D721Med (cell line): ENCODE measurements at regions not wholly inside any gene's neighbourhood (a gene's known extent, or its start where the extent isn't known, plus 50 kb on each side); places are given as distances from the start of the nearest gene placed in this dataset.

Source experiments
- DNase-seq: peaks from one replicate; pipeline ENCODE4 v3.0.0; 2011; ENCODE audit warnings: low spot score; ENCODE audit not compliant: insufficient read length
- FAIRE-seq: peaks from 2 replicates; lab custom pipeline; 2011; peaks lifted over from hg19 to GRCh38; lab: Jason Lieb, UNC
- TF ChIP-seq, protein P1 (sequence below): IDR thresholded peaks from 2 replicates; pipeline ENCODE4 v1.5.1; 2012; ENCODE audit warnings: mild to moderate bottlenecking, control low read depth; ENCODE audit not compliant: insufficient read depth; ENCODE audit errors: missing control alignments

DNA sequence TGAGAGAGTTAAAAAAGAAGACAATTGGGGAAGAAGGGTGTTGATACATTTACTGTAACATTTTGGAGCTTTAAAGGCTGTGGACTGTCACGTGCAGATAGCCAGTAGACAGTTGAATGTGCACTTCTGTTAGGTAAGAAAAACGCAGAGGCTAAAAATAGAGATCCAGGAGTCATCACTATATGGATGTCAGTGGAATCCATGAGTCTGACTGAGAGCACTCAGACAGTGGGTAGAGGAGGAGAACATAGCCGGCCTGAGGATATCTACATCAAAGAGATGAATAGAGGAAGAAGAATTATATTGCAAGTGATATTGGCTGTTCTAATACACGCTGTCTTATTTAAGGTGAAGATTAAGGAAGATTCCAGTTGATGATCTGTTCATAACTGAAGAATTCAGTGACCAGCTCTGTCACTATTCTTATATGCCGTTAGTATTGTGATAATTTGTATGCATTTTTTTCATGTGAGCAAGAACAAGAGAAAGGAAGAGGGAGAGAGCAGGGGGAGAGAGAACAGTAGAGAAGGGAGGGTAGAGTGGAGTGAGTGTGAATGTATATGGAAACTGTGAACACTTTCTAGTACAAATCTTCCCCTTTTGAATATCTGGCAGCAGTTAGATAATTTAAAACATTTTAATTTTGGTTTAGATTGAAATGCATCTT is 344.8 kb downstream of the CHRM3 start:
- peak; percentile 63 for FAIRE-seq
- no peak for DNase-seq
- TF ChIP-seq, protein P1, sequence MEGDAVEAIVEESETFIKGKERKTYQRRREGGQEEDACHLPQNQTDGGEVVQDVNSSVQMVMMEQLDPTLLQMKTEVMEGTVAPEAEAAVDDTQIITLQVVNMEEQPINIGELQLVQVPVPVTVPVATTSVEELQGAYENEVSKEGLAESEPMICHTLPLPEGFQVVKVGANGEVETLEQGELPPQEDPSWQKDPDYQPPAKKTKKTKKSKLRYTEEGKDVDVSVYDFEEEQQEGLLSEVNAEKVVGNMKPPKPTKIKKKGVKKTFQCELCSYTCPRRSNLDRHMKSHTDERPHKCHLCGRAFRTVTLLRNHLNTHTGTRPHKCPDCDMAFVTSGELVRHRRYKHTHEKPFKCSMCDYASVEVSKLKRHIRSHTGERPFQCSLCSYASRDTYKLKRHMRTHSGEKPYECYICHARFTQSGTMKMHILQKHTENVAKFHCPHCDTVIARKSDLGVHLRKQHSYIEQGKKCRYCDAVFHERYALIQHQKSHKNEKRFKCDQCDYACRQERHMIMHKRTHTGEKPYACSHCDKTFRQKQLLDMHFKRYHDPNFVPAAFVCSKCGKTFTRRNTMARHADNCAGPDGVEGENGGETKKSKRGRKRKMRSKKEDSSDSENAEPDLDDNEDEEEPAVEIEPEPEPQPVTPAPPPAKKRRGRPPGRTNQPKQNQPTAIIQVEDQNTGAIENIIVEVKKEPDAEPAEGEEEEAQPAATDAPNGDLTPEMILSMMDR: no peak

GRCh38 chr1:239732770-239733169 is 346.4 kb downstream of the CHRM3 start:
- TF ChIP-seq, protein P1: no peak
- FAIRE-seq: no peak

DNA sequence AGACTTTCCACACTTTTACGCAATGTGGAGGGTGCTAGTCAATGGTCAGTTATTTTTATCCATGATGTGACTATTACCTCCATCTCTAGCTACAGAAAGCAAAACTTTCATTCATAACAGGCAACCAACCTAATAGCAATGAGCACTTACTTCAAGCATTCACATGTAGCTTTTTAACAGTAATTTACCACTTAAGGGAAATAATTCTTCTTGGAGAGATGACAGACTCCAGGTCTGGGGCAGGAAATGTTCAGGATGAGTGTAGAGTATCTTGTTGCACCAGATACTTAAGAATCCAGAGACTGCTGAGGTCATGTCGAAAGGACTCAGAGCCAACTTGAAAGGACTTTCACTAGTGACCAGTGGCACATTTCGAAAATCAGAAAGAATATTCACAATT is 347.6 kb downstream of the CHRM3 start:
- FAIRE-seq: peak; percentile 79

More at GRCh38 chr1:239732770-239733169, 346.4 kb downstream of the CHRM3 start:
- no peak for DNase-seq

GRCh38 chr1:239735111-239735510 is 348.7 kb downstream of the CHRM3 start:
- FAIRE-seq (peak; percentile 41), DNase-seq (no peak)
- TF ChIP-seq, protein P1: no peak

More for the DNA sequence above, 347.6 kb downstream of the CHRM3 start:
- TF ChIP-seq, protein P1: no peak
- no peak for DNase-seq

DNA sequence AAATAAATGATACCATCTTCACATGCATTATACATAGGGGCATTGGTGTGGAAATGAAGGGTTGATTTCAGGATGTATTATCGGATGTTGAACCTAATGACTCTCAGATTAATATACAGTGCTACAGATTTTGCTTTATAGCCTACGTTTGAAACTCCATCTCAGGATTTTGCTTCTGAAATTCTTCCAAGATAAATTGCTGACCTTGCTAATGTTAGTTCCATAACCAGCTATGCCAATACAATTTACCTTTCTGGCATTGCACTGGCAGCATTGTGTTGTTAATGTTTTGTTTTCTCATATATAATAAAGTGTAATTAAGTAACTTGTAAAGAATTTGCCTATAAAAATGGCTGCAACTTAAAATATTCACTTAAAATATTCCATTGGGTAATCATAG is 350.1 kb downstream of the CHRM3 start:
- DNase-seq (no peak), FAIRE-seq (no peak)
- TF ChIP-seq, protein P1: no peak

DNA sequence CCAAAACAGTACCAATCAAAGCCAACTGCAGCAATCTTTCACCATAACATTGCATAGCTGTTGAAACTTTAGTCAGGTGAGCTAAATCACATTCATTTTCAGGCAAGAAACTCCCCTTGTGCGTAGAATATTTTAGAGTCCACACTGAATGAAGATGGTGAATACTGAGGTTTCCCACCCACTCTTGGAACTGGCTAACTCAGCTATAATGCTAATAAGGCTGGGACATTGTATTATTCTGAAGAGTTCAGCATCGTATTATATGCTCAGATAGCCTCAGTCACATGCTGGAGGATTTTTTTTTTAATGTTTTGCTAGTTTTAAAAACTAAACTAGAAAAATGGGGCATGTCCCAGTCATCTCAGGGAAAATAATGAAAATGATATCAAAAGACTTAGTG is 352.3 kb upstream of the FMN2 start:
- FAIRE-seq: peak; percentile 16
- DNase-seq: no peak
- TF ChIP-seq, protein P1: no peak

GRCh38 chr1:239739919-239740318 is 351.8 kb upstream of the FMN2 start:
- FAIRE-seq: no peak
- DNase-seq: no peak
- TF ChIP-seq, protein P1: no peak
